MM.1S (cell line): ENCODE measurements at regions not wholly inside any gene's neighbourhood (a gene's known extent, or its start where the extent isn't known, plus 50 kb on each side); places are given as distances from the start of the nearest gene placed in this dataset.

ENCODE experiments used
- DNase-seq: peaks from one replicate; pipeline ENCODE4 v3.0.0-alpha.2; 2015
- H2AFZ ChIP-seq: fragments of 300-600 bp; sonication (generic); 2 replicates; pipeline ENCODE4 v1.6.0; 2016; ENCODE audit warnings: antibody characterized with exemption, low read length
- H3F3A ChIP-seq: fragments of 300-600 bp; sonication (generic); 2 replicates; pipeline ENCODE4 v1.6.1; 2016; ENCODE audit warnings: mild to moderate bottlenecking, antibody characterized with exemption, low read length, moderate library complexity, mixed read lengths; ENCODE audit not compliant: insufficient read depth
- H3K27ac ChIP-seq: fragments of 300-600 bp; sonication (generic); 2 replicates; pipeline ENCODE4 v1.5.1; 2016; ENCODE audit warnings: mild to moderate bottlenecking, low read length
- H3K27me3 ChIP-seq: fragments of 300-600 bp; sonication (generic); replicated peaks from 2 replicates; pipeline ENCODE4 v1.6.0; 2016; ENCODE audit warnings: low read length; ENCODE audit not compliant: insufficient read depth
- H3K36me3 ChIP-seq: fragments of 300-600 bp; sonication (generic); replicated peaks from 2 replicates; pipeline ENCODE4 v1.6.1; 2016; ENCODE audit warnings: mild to moderate bottlenecking, low read length, mixed read lengths; ENCODE audit not compliant: insufficient read depth
- H3K4me1 ChIP-seq: fragments of 300-600 bp; sonication (generic); 2 replicates; pipeline ENCODE4 v1.6.1; 2016; ENCODE audit warnings: low read length, mixed read lengths
- H3K4me2 ChIP-seq: fragments of 300-600 bp; sonication (generic); 2 replicates; pipeline ENCODE4 v1.6.0; 2016; ENCODE audit warnings: low read depth, low read length
- H3K4me3 ChIP-seq: fragments of 300-600 bp; sonication (generic); 2 replicates; pipeline ENCODE4 v1.5.1; 2016; ENCODE audit warnings: low read length, mixed read lengths
- H3K79me2 ChIP-seq: fragments of 300-600 bp; sonication (generic); 2 replicates; pipeline ENCODE4 v1.6.1; 2016; ENCODE audit warnings: mixed run types, low read length, mixed read lengths
- H3K9ac ChIP-seq: fragments of 300-600 bp; sonication (generic); 2 replicates; pipeline ENCODE4 v1.6.1; 2016; ENCODE audit warnings: low read length, mixed read lengths
- H3K9me2 ChIP-seq: fragments of 300-600 bp; sonication (generic); replicated peaks from 2 replicates; pipeline ENCODE4 v1.6.1; 2016; ENCODE audit warnings: mild to moderate bottlenecking, low read length, mixed read lengths; ENCODE audit not compliant: insufficient read depth
- H3K9me3 ChIP-seq: fragments of 300-600 bp; sonication (generic); replicated peaks from 2 replicates; pipeline ENCODE4 v1.6.1; 2016; ENCODE audit warnings: mild to moderate bottlenecking, low read length, mixed read lengths; ENCODE audit not compliant: insufficient read depth
- H4K20me1 ChIP-seq: fragments of 300-600 bp; sonication (generic); 2 replicates; pipeline ENCODE4 v1.6.1; 2016; ENCODE audit warnings: mild to moderate bottlenecking, low read length, moderate library complexity, mixed read lengths; ENCODE audit not compliant: insufficient read depth
- EZH2 ChIP-seq: fragments of 300-600 bp; sonication (generic); optimal IDR thresholded peaks from 2 replicates; pipeline ENCODE3; 2017; ENCODE audit warnings: low read depth, mild to moderate bottlenecking, antibody characterized with exemption, low read length, mixed read lengths
- EZH2phosphoT487 ChIP-seq: fragments of 300-600 bp; sonication (generic); IDR thresholded peaks from 2 replicates; pipeline ENCODE4 v1.6.1; 2018; ENCODE audit warnings: antibody characterized with exemption, low read length
- TF ChIP-seq, protein P1 (sequence below): fragments of 300-600 bp; sonication (generic); IDR thresholded peaks from 2 replicates; pipeline ENCODE4 v1.5.1; 2016; ENCODE audit warnings: antibody characterized with exemption, low read length, mixed read lengths

DNA sequence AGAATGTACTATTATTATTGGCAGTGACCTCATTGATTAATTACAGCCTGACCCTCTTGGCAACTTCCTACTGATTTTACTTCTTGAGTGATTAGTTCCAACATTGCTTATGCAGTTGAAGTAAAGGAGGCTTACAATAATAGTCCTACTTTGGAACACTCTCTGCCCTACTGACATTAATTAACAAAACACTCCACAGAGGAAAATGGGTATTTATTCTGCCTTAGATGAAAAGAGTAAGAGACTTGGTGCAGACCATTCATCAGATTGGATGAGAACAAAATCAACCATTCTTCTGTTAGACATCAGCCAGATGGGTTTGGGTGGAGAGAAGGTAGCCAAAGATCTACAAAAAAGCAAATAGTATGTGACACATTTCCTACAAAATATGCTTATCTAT is 363.8 kb downstream of the FAT3 start:
- Histone ChIP-seq H3K79me2 (no peaks in the 10 kb centered on the region), H3K27ac (no peak overlapping the region), H3F3A (no peaks in the 10 kb centered on the region), H3K27me3 (no peaks in the 10 kb centered on the region), H3K4me2 (no peak overlapping the region), H3K36me3 (no peaks in the 10 kb centered on the region), H2AFZ (no peak overlapping the region), H4K20me1 (no peaks in the 10 kb centered on the region), H3K4me1 (no peaks in the 10 kb centered on the region), H3K9me3 (no peaks in the 10 kb centered on the region), H3K9ac (no peak overlapping the region), H3K4me3 (no peak overlapping the region), H3K9me2 (no peaks in the 10 kb centered on the region)
- DNase-seq: no peak
- TF ChIP-seq, protein P1, sequence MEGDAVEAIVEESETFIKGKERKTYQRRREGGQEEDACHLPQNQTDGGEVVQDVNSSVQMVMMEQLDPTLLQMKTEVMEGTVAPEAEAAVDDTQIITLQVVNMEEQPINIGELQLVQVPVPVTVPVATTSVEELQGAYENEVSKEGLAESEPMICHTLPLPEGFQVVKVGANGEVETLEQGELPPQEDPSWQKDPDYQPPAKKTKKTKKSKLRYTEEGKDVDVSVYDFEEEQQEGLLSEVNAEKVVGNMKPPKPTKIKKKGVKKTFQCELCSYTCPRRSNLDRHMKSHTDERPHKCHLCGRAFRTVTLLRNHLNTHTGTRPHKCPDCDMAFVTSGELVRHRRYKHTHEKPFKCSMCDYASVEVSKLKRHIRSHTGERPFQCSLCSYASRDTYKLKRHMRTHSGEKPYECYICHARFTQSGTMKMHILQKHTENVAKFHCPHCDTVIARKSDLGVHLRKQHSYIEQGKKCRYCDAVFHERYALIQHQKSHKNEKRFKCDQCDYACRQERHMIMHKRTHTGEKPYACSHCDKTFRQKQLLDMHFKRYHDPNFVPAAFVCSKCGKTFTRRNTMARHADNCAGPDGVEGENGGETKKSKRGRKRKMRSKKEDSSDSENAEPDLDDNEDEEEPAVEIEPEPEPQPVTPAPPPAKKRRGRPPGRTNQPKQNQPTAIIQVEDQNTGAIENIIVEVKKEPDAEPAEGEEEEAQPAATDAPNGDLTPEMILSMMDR: no peak
- TF ChIP-seq EZH2phosphoT487: no peak

DNA sequence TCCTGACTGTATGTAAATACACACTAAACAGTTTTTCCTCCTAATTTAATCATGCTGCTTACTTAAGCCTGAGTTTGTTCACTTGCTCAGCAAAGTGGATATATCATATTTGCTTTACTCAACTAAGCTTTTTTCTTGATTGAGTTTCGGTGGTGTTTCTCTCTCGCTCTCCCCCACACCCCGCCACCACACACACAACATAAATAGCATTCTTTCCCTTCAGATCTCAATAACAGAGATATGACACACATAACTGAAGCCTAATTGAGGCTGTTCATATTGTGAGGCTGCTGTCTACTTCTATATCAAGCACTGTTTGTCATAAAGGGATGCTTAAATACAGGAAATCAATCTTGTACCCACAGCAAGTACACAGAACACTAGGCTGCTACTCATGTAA is 364.9 kb downstream of the FAT3 start:
- H3K36me3 ChIP-seq: no peaks in the 10 kb centered on the region
- no peak for TF ChIP-seq EZH2
- TF ChIP-seq, protein P1: no peak
- no peak overlapping the region for H3K4me2 ChIP-seq
- H3K79me2 ChIP-seq: no peaks in the 10 kb centered on the region
- no peak overlapping the region for H2AFZ ChIP-seq
- DNase-seq: no peak
- no peak overlapping the region for H3K4me3 ChIP-seq
- H3F3A ChIP-seq: no peaks in the 10 kb centered on the region
- H3K4me1 ChIP-seq: no peaks in the 10 kb centered on the region
- H3K9me2 ChIP-seq: no peaks in the 10 kb centered on the region
- H3K27me3 ChIP-seq: no peaks in the 10 kb centered on the region
- H3K9ac ChIP-seq: no peak overlapping the region
- H4K20me1 ChIP-seq: no peaks in the 10 kb centered on the region
- no peak overlapping the region for H3K27ac ChIP-seq
- H3K9me3 ChIP-seq: no peaks in the 10 kb centered on the region

DNA sequence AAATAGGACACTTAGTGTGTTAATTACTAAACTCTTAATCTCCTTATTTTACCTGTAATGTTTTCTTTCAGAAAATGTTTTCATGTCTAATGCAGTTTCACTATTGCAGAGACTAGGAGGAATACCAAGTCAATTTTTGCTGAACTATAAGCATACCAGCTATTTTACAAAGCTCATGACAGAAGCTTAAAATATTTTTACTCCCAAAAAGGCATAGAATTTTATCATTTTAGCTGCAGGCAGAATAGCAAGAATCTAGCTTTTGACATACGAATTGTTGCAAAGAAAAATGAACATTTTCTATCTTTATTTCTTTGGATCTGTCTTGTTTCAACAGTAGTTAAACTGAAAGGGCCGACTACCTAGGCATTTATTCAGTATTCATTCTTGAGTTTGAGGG is 366.9 kb downstream of the FAT3 start:
- Histone ChIP-seq H3K27me3 (no peaks in the 10 kb centered on the region), H3K9me3 (no peaks in the 10 kb centered on the region), H3K36me3 (no peaks in the 10 kb centered on the region), H2AFZ (no peak overlapping the region), H3K9ac (no peak overlapping the region), H3K4me1 (no peaks in the 10 kb centered on the region), H3K4me2 (no peak overlapping the region), H4K20me1 (no peaks in the 10 kb centered on the region), H3F3A (no peaks in the 10 kb centered on the region), H3K27ac (no peak overlapping the region), H3K79me2 (no peaks in the 10 kb centered on the region), H3K9me2 (no peaks in the 10 kb centered on the region), H3K4me3 (no peak overlapping the region)
- TF ChIP-seq EZH2phosphoT487 (no peak), EZH2 (no peak)
- TF ChIP-seq, protein P1: no peak
- DNase-seq: no peak

DNA sequence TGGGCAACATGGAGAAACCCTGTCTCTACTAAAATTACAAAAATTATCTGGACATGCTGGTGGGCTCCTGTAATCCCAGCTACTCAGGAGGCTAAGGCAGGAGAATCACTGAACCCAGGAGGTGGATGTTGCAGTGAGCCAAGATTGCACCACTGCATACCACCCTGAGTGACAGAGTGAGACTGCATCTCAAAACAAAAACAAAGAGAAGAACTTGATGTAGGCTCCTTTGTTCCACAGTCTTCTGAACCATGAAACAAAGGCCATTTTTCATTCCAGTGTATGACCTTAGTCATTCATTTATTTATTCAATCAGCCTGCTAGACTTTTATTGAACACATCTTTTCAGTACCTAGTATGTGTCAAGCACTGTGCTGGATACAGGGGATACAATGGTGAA is 369.6 kb downstream of the FAT3 start:
- no peaks in the 10 kb centered on the region for H3F3A ChIP-seq
- H3K27ac ChIP-seq: no peak overlapping the region
- no peak overlapping the region for H3K4me2 ChIP-seq
- no peaks in the 10 kb centered on the region for H3K36me3 ChIP-seq
- no peaks in the 10 kb centered on the region for H3K9me2 ChIP-seq
- H3K9me3 ChIP-seq: no peaks in the 10 kb centered on the region
- no peak for TF ChIP-seq EZH2
- no peak for TF ChIP-seq EZH2phosphoT487
- TF ChIP-seq, protein P1: no peak
- no peaks in the 10 kb centered on the region for H3K27me3 ChIP-seq
- H3K4me1 ChIP-seq: no peaks in the 10 kb centered on the region
- H3K4me3 ChIP-seq: no peak overlapping the region
- H3K79me2 ChIP-seq: no peaks in the 10 kb centered on the region
- H4K20me1 ChIP-seq: no peaks in the 10 kb centered on the region
- H3K9ac ChIP-seq: no peak overlapping the region
- no peak overlapping the region for H2AFZ ChIP-seq
- DNase-seq: no peak
